DMS 273 (cell line): ENCODE measurements at regions not wholly inside any gene's neighbourhood (a gene's known extent, or its start where the extent isn't known, plus 50 kb on each side); places are given as distances from the start of the nearest gene placed in this dataset.
A peak's percentile ranks its signal among the peaks of the same experiment; 100 is the strongest.

Source experiments
- DNase-seq: peaks from one replicate; lab custom pipeline; 2025; ENCODE audit not compliant: unreplicated experiment; lab: John Stamatoyannopoulos, UW

GRCh38 chr11:91263496-91264365, 960.9 kb upstream of the FAT3 start:
- DNase-seq = no peak

GRCh38 chr11:91261513-91261912, 963.1 kb upstream of the FAT3 start:
- no peak for DNase-seq

- DNase-seq = no peak
These were observed 965.7 kb upstream of the FAT3 start for GRCh38 chr11:91258876-91259275.

- no peak for DNase-seq
These were observed 967.0 kb upstream of the FAT3 start for GRCh38 chr11:91257667-91258066.

GRCh38 chr11:91248199-91248807, 976.3 kb upstream of the FAT3 start:
- peak; percentile 63 for DNase-seq

DNA sequence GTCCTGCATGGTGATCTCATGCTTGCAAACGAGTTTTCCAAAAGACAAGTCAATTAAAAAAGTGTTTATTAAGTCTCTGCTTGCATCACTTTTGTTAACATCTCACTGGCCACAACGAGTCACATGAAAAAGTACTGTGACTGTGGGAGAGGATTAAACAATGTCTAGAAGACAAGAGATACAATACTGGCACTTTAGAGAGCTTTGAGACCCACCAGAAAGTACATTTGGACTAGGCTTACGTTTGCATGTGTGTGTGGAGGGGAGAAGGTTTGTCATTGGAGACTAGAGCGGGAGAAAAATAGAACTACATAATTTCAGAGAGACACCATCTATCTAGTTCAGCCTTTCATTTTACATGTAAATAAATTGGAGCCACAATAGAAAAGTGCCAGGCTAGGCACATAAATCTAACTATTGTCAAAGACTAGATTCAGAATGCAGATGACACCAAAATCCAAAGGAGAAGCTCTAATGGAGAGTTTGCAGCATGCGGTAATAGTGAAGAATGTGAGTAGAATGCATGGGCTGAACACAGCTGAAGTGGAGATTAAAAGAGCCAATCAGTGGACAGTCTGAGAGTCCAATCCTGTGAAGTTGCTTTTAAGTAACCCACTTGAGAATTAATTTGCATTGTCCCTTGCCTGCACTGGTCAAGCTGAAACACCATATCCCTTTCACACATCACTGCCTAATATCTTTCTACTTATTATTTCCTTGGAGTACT, 977.4 kb upstream of the FAT3 start:
- DNase-seq = no peak

DNA sequence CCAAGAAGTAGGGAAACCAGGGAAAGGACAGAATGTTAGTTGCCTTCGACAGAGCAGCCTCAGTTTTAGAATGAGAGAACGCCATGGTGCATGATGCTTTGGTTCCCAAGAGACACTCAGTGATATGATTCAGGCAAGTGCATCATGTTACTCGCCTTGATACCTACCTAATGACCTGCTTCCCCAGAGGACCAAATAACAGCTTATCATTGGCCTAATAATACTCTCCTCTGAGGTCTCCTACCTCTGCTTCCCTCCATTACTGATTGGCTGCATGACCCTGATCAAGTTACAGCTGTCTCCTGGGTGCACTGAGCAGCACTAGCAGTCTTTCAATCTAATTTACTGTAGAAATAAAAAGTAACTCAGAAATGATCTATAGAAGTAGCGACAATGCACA, 979.7 kb upstream of the FAT3 start:
- DNase-seq = no peak

- DNase-seq = no peak
These were observed 981.0 kb upstream of the FAT3 start for GRCh38 chr11:91243630-91244029.

DNA sequence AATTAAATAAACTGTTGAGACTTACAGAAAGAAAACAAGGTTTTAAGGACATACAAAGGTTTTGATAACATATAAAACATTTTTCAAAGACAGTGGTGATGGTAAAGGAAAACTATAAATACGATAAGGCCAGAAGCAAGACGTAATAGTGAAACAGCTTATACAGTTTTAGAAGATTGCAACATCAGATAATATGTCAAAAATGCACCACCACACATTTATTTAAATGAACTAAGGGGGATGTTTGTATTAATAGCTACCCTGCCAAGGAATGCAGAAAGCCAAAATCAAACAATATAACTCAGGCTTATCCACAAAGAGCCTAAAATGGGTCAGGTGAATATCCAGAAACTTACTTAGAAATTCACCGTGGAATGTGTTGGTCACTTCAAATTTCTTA, 981.6 kb upstream of the FAT3 start:
- DNase-seq = no peak

DNA sequence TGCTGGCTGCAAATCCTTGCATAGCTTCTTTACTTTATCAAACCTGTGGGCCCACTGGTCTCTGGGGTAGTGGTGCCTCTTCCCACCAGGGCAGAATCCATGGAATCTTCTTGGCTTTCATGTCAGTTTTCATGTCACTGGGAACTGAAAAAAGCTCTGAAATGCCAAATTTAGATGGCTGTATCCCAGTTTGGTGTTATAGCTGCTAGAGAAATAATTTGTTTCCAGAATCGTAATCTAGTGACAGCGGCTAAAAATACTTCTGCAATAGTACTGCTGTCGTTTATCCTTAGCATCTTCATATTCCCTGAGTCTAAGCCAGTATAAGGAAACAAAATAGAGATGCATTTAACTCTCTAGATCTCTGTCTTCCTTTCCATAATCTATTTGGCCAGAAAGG, 983.4 kb upstream of the FAT3 start:
- no peak for DNase-seq

DNA sequence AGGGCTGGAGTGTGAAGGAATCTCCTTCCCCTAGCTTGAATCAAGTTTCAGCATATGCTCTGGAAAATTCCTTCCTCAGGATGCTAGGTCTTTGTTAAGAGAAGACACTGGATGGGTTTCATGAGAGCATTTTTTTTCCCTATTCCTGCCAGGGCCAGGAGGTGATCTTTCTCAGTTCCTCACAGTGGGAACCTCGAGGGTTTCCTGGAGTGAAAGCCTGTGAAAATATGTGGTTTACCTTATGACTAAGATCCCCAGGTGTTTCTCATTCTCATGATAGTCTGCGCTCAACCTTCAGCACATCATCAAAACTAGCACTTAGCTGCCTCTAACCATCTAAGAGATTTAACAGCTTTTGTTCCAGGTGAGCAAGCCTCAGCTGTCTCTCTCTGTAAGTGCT, 985.3 kb upstream of the FAT3 start:
- no peak for DNase-seq

DNA sequence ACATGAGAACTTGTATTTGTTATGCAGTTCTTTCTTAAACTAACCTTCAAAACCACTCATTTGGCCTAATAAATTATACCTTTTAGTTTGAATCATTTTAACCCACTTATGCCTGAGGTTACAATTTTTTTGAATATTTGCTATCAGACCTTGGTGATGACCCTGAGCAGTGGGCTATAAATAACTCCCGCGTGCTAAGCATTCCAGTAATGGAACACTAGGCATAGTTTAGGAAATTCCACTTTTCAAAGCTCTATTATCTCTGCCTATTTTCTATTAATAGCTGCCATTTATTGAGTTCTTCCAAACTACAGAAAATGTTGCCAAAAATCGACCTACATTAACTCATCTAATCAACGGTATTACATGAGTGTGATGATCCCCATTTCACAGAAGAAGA, 993.4 kb upstream of the FAT3 start:
- DNase-seq = no peak

GRCh38 chr11:91230647-91231046, 994.0 kb upstream of the FAT3 start:
- no peak for DNase-seq

GRCh38 chr11:91222830-91223229, 1000.0 kb upstream of the CHORDC1 start:
- DNase-seq = no peak

- no peak for DNase-seq
These were observed 997.8 kb upstream of the CHORDC1 start for GRCh38 chr11:91220476-91221202.

DNA sequence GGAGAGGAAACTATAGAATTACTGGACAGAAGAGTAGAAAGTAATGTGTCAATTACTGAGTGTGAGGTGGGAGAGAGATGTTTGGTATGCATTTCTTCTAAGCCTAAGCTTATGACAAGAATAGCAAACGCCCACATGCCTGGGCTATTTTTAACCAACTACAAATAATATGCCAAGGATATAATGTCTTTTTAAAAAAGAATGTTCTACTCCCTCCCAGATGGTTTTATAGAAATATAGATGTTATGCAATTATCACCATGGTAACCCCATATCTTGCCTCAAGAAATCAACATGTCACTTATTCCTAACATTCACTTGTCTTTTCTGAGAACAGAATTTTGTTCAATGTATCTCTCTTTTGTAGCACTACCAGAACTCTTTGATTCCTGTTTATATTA, 996.7 kb upstream of the CHORDC1 start:
- DNase-seq = no peak

GRCh38 chr11:91209751-91210150, 986.9 kb upstream of the CHORDC1 start:
- no peak for DNase-seq

DNA sequence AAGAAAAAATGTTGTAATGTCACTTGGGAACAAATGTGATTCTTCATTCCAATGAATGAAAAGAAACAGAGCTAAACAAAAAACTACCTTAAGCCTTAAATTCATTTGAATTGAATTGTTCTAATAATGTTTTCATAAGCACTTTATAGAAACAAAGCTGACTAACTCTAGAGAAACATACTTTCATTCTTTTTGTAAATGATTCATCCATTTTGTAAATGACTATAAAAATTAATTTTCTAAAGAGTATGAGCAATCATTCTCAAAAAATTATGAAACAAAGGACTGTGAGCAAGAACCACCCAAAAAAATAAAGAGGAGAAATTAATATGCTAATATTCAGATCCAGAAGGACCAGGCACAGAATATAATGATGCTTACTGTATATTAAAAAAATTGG, 986.5 kb upstream of the CHORDC1 start:
- DNase-seq = no peak

DNA sequence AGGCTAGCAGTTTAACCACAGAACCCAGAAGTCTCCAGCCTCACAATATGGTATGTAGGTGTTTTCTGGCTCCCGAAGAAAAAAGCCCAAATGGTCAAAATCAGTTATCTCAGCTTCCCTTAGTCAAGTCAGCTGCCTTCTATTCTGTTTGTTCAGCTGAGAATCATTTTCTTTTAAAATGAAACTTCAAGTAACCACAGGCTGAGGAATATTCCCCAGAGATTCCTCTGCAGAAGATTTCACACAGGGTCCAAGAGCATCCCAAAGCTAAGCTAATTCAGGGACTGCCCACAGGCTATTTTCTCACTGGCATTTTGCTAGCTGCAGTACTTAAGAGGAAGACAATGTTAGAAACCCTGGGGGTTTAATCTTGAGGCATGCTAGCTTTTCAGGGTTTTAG, 977.0 kb upstream of the CHORDC1 start:
- DNase-seq = no peak

DNA sequence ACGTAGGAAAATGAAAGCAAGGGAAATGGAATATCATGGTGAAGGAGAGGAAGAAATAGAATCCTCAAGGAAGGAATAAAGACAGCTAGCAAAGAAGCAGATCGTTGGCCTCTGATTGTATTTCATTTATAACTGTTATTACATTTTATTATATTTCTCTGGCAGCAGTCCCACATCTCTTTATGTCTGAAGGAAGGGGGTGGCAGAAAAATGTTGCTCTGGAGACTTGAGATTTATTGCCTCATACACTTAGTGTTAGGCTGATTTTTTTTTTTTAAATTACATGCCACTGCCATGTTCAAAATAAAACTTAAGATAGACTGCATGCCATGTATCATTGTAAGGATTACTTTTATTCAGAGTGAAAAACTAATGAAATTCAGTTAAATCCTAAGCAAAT, 971.7 kb upstream of the CHORDC1 start:
- no peak for DNase-seq

- DNase-seq = no peak
These were observed 965.6 kb upstream of the CHORDC1 start for GRCh38 chr11:91188484-91188883.
